Gastrocnemius medialis (tissue), 4 donors: ENCODE measurements at regions not wholly inside any gene's neighbourhood (a gene's known extent, or its start where the extent isn't known, plus 50 kb on each side); places are given as distances from the start of the nearest gene placed in this dataset.
"Not testable (repeated sequence)": the region's sequence is repeated elsewhere in the genome, so short reads cannot be mapped to it uniquely, and the experiment has no call there.

Experiments
- ATAC-seq, 2 donors: fragments of 150-250 bp; one replicate each; pipeline ENCODE4 v1.9.1; 2016
- DNase-seq, 2 donors: peaks; one replicate each; pipeline ENCODE4 v3.0.0-alpha.2; 2019
- H3K27ac ChIP-seq, 4 donors: fragments of 200-600 bp; sonication (generic); 1 replicate in 1 of 4; 2 replicates in 3 of 4; pipeline ENCODE4 v1.5.1; 2016 to 2018; ENCODE audit warnings: mild to moderate bottlenecking in 2 of 4, moderate library complexity in 1 of 4
- H3K27me3 ChIP-seq, 3 donors: fragments of 200-600 bp; sonication (generic) in 2 of 3; 1 replicate in 1 of 3; 2 replicates in 2 of 3; pipeline versions ENCODE4 v1.5.1 to v1.6.0; 2016 to 2019; ENCODE audit warnings: mild to moderate bottlenecking in 1 of 3, moderate library complexity in 1 of 3
- H3K36me3 ChIP-seq, 2 donors: fragments of 200-600 bp; sonication (generic) in 1 of 2; one replicate each; pipeline ENCODE4 v1.5.1; 2017 to 2018
- H3K4me1 ChIP-seq, 2 donors: fragments of 200-600 bp; sonication (generic) in 1 of 2; one replicate each; pipeline ENCODE4 v1.5.1; 2016 to 2017; ENCODE audit warnings: mild to moderate bottlenecking in 2 of 2
- H3K4me3 ChIP-seq, 4 donors: fragments of 200-600 bp; sonication (generic) in 3 of 4; 1 replicate in 1 of 4; 2 replicates in 3 of 4; pipeline ENCODE4 v1.5.1; 2016 to 2019; ENCODE audit warnings: mild to moderate bottlenecking in 2 of 4
- H3K9me3 ChIP-seq, 3 donors: fragments of 200-600 bp; sonication (generic) in 2 of 3; 1 replicate in 1 of 3; 2 replicates in 2 of 3; pipeline ENCODE4 v1.5.1; 2016 to 2019
- CTCF ChIP-seq, 5 experiments: fragments of 450-650 bp in 3 of 5; fragments of 200-600 bp in 2 of 5; sonication (generic) in 2 of 5; IDR thresholded peaks in 4 of 5; conservative IDR thresholded peaks in 1 of 5; 1 replicate in 4 of 5; 2 replicates in 1 of 5; pipeline ENCODE4 v1.5.1; 2016 to 2019; ENCODE audit warnings: antibody characterized with exemption in 5 of 5, mild to moderate bottlenecking in 3 of 5, moderate library complexity in 3 of 5
- POLR2A ChIP-seq, 2 donors: fragments of 450-650 bp; IDR thresholded peaks; one replicate each; pipeline ENCODE4 v1.6.1; 2017; ENCODE audit warnings: antibody characterized with exemption in 2 of 2, mild to moderate bottlenecking in 2 of 2, moderate library complexity in 2 of 2
- in situ Hi-C, 4 donors: fragments of 200-750 bp; cut with MboI; loops; one replicate each; pipeline versions ENCODE4 v1.15.0 to v1.8.0; 2017; ENCODE audit warnings: low sequenced_read_pairs in 4 of 4
- intact Hi-C: fragments of 100-400 bp; cut with DNase I; formaldehyde crosslinking; loops from one replicate; pipeline ENCODE4 v1.15.1; 2023; ENCODE audit warnings: low total_unique reads

- ATAC-seq (no peak), DNase-seq (no peak)
- Histone ChIP-seq H3K27me3 (no peaks in the 10 kb centered on the region), H3K9me3 (no peaks in the 10 kb centered on the region), H3K36me3 (no peaks in the 10 kb centered on the region), H3K4me1 (no peaks in the 10 kb centered on the region), H3K27ac (no peak overlapping the region), H3K4me3 (no peak overlapping the region)
- intact Hi-C loops: no loop called here
- in situ Hi-C loops: no loop called here
- no peak for TF ChIP-seq POLR2A (IDR thresholded peaks at IDR 0.05)
- TF ChIP-seq CTCF (IDR thresholded peaks at IDR 0.05 in 4 of 5, conservative IDR thresholded peaks at IDR 0.05 in 1 of 5): no peak
These were observed 255.2 kb upstream of the SULF2 start for GRCh38 chr20:48040491-48040890.

GRCh38 chr20:48040051-48040450, 254.8 kb upstream of the SULF2 start:
- H3K36me3 ChIP-seq: no peaks in the 10 kb centered on the region
- intact Hi-C loops (no loop called here), in situ Hi-C loops (no loop called here)
- H3K4me1 ChIP-seq: no peaks in the 10 kb centered on the region
- DNase-seq (no peak), ATAC-seq (no peak)
- no peaks in the 10 kb centered on the region for H3K27me3 ChIP-seq
- no peak for TF ChIP-seq POLR2A (IDR thresholded peaks at IDR 0.05)
- TF ChIP-seq CTCF (IDR thresholded peaks at IDR 0.05 in 4 of 5, conservative IDR thresholded peaks at IDR 0.05 in 1 of 5): no peak
- H3K4me3 ChIP-seq: no peak overlapping the region
- H3K27ac ChIP-seq: no peak overlapping the region
- no peaks in the 10 kb centered on the region for H3K9me3 ChIP-seq

DNA sequence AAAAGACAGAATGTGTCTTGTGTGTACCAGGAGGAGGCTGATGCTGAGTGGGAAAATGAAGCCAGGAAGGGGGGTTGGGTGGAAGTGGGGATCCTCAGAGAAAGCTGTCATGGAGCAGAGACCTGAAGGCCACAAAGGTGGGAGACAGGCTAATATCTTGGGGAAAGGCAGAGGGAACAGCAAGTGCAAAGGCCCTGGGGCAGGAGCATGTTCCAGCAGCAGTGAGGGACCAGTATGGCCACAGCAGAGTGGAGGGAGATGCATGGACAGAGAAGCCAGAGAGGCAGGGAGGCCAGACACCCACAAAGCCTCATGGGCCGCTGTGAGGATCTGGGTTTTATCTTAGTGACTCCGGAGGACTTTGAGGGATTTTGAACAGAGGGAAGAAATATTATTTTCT, 254.2 kb upstream of the SULF2 start:
- intact Hi-C loops (no loop called here), in situ Hi-C loops (no loop called here)
- H3K27ac ChIP-seq: no peak overlapping the region
- no peaks in the 10 kb centered on the region for H3K9me3 ChIP-seq
- DNase-seq (no peak), ATAC-seq (no peak)
- H3K4me3 ChIP-seq: no peak overlapping the region
- TF ChIP-seq POLR2A (IDR thresholded peaks at IDR 0.05): no peak
- TF ChIP-seq CTCF (IDR thresholded peaks at IDR 0.05 in 4 of 5, conservative IDR thresholded peaks at IDR 0.05 in 1 of 5): no peak
- no peaks in the 10 kb centered on the region for H3K4me1 ChIP-seq
- H3K27me3 ChIP-seq: no peaks in the 10 kb centered on the region
- no peaks in the 10 kb centered on the region for H3K36me3 ChIP-seq

DNA sequence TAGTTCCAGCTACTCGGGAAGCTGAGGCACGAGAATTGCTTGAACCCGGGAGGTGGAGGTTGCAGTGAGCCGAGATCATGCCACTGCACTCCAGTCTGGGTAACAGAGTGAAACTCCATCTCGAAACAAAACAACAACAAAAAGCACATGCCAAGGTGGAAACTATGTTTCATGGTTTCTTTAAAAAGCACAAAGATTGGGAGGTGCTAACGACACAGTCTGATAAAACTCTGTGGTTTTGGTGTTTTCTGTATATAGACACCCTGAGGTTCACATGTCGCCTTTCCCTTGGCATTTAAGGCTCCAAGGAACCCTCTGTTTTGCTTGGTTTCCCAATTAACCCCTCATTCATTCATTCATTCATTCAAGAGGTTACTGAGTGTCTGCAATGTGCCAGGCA, 253.4 kb upstream of the SULF2 start:
- no peak for ATAC-seq
- in situ Hi-C loops: no loop called here
- no peaks in the 10 kb centered on the region for H3K9me3 ChIP-seq

GRCh38 chr20:48037798-48038197, 252.5 kb upstream of the SULF2 start:
- H3K27me3 ChIP-seq, H3K9me3 ChIP-seq, H3K27ac ChIP-seq, H3K36me3 ChIP-seq, H3K4me3 ChIP-seq, intact Hi-C loops, DNase-seq, H3K4me1 ChIP-seq, ATAC-seq, in situ Hi-C loops: not testable (repeated sequence)

More for the DNA sequence above, 253.4 kb upstream of the SULF2 start:
- Histone ChIP-seq H3K27me3 (no peaks in the 10 kb centered on the region), H3K4me3 (no peak overlapping the region), H3K27ac (no peak overlapping the region), H3K36me3 (no peaks in the 10 kb centered on the region), H3K4me1 (no peaks in the 10 kb centered on the region)
- no peak for DNase-seq
- intact Hi-C loops: no loop called here
- TF ChIP-seq CTCF (IDR thresholded peaks at IDR 0.05 in 4 of 5, conservative IDR thresholded peaks at IDR 0.05 in 1 of 5): no peak
- no peak for TF ChIP-seq POLR2A (IDR thresholded peaks at IDR 0.05)
